Fibroblast of lung (primary cell): ENCODE measurements at regions not wholly inside any gene's neighbourhood (a gene's known extent, or its start where the extent isn't known, plus 50 kb on each side); places are given as distances from the start of the nearest gene placed in this dataset.

Experiments
- DNase-seq, 2 donors: peaks; one replicate each; pipeline versions ENCODE4 v3.0.0 to v3.0.0-alpha.2; 2010; ENCODE audit warnings: low read depth in 2 of 2
- H2AFZ ChIP-seq: 2 replicates; pipeline ENCODE4 v1.5.1; 2012; ENCODE audit warnings: low read length, control low read depth, inconsistent platforms
- H3K27ac ChIP-seq: 2 replicates; pipeline ENCODE4 v1.5.1; 2011; ENCODE audit warnings: low read length, control low read depth; ENCODE audit not compliant: insufficient read depth
- H3K27me3 ChIP-seq: 2 replicates; pipeline ENCODE4 v1.5.1; 2011; ENCODE audit warnings: mild to moderate bottlenecking, low read length; ENCODE audit not compliant: control insufficient read depth, insufficient read depth
- H3K36me3 ChIP-seq: 2 replicates; pipeline ENCODE4 v1.5.1; 2011; ENCODE audit warnings: low read length; ENCODE audit not compliant: control insufficient read depth, insufficient read depth
- H3K4me1 ChIP-seq: 2 replicates; pipeline ENCODE4 v1.5.1; 2011; ENCODE audit warnings: low read length; ENCODE audit not compliant: control insufficient read depth, insufficient read depth; ENCODE audit errors: extremely low read depth
- H3K4me2 ChIP-seq: 2 replicates; pipeline ENCODE4 v1.5.1; 2011; ENCODE audit warnings: low read length, control low read depth; ENCODE audit not compliant: insufficient read depth; ENCODE audit errors: extremely low read depth
- H3K4me3 ChIP-seq, 4 experiments: fragments of 200-600 bp in 1 of 4; sonication (generic) in 1 of 4; replicated peaks in 1 of 4; 2 replicates each; pipeline ENCODE4 v1.5.1; 2011 to 2016; ENCODE audit warnings: low read length in 4 of 4, low read depth in 3 of 4, mild to moderate bottlenecking in 3 of 4, control low read depth in 2 of 4, inconsistent platforms in 1 of 4, mixed read lengths in 1 of 4; ENCODE audit not compliant: insufficient read depth in 1 of 4; ENCODE audit errors: control extremely low read depth in 1 of 4
- H3K79me2 ChIP-seq: 2 replicates; pipeline ENCODE4 v1.5.1; 2012; ENCODE audit warnings: mild to moderate bottlenecking, low read length, inconsistent platforms; ENCODE audit not compliant: control insufficient read depth, insufficient read depth
- H3K9ac ChIP-seq: 2 replicates; pipeline ENCODE4 v1.5.1; 2011; ENCODE audit warnings: mild to moderate bottlenecking, low read length, control low read depth; ENCODE audit not compliant: insufficient read depth
- H3K9me3 ChIP-seq: 2 replicates; pipeline ENCODE4 v1.5.1; 2012; ENCODE audit warnings: low read depth, low read length; ENCODE audit not compliant: control insufficient read depth, insufficient read depth
- H4K20me1 ChIP-seq: 2 replicates; pipeline ENCODE4 v1.5.1; 2011; ENCODE audit warnings: low read length; ENCODE audit not compliant: control insufficient read depth, insufficient read depth; ENCODE audit errors: extremely low read depth
- CTCF ChIP-seq, 2 donors: IDR thresholded peaks in 1 of 2; conservative IDR thresholded peaks in 1 of 2; 1 replicate in 1 of 2; 2 replicates in 1 of 2; pipeline ENCODE4 v1.5.1; 2011 to 2012; ENCODE audit warnings: low read length in 2 of 2, control low read depth in 1 of 2, inconsistent platforms in 1 of 2, low read depth in 1 of 2, mild to moderate bottlenecking in 1 of 2
- EZH2 ChIP-seq: IDR thresholded peaks from 2 replicates; pipeline ENCODE4 v1.5.1; 2012; ENCODE audit warnings: low read length, control low read depth, mild to moderate bottlenecking; ENCODE audit errors: missing control alignments

- DNase-seq: no peak
- Histone ChIP-seq H3K27me3 (no peaks in the 10 kb centered on the region), H3K79me2 (no peaks in the 10 kb centered on the region), H4K20me1 (no peaks in the 10 kb centered on the region), H3K27ac (no peak overlapping the region), H3K4me3 (no peak overlapping the region), H2AFZ (no peak overlapping the region), H3K4me1 (no peaks in the 10 kb centered on the region), H3K4me2 (no peak overlapping the region), H3K9ac (no peak overlapping the region), H3K36me3 (no peaks in the 10 kb centered on the region), H3K9me3 (no peaks in the 10 kb centered on the region)
- TF ChIP-seq CTCF (conservative IDR thresholded peaks at IDR 0.05 in 1 of 2, IDR thresholded peaks at IDR 0.05 in 1 of 2; ENCODE audit: low read depth in 1 of 2, low read length in 2 of 2) (no peak), EZH2 (no peak)
Measured at GRCh38 chr2:198424112-198424511, 619.7 kb downstream of the PLCL1 start.

GRCh38 chr2:198417836-198418235, 613.4 kb downstream of the PLCL1 start:
- H3K9ac ChIP-seq: no peak overlapping the region
- H2AFZ ChIP-seq: no peak overlapping the region
- no peaks in the 10 kb centered on the region for H4K20me1 ChIP-seq
- no peak overlapping the region for H3K4me3 ChIP-seq
- no peaks in the 10 kb centered on the region for H3K4me1 ChIP-seq
- no peaks in the 10 kb centered on the region for H3K79me2 ChIP-seq
- DNase-seq: peak in 1 of 2 donors; percentile 9
- H3K27me3 ChIP-seq: no peaks in the 10 kb centered on the region
- H3K27ac ChIP-seq: no peak overlapping the region
- H3K9me3 ChIP-seq: no peaks in the 10 kb centered on the region
- H3K4me2 ChIP-seq: no peak overlapping the region
- TF ChIP-seq CTCF (conservative IDR thresholded peaks at IDR 0.05 in 1 of 2, IDR thresholded peaks at IDR 0.05 in 1 of 2; ENCODE audit: low read depth in 1 of 2, low read length in 2 of 2) (no peak), EZH2 (no peak)
- H3K36me3 ChIP-seq: no peaks in the 10 kb centered on the region

- H3K36me3 ChIP-seq: no peaks in the 10 kb centered on the region
- DNase-seq: no peak
- no peak for TF ChIP-seq CTCF (conservative IDR thresholded peaks at IDR 0.05 in 1 of 2, IDR thresholded peaks at IDR 0.05 in 1 of 2; ENCODE audit: low read depth in 1 of 2, low read length in 2 of 2)
- no peak for TF ChIP-seq EZH2
- H3K27me3 ChIP-seq: no peaks in the 10 kb centered on the region
- no peak overlapping the region for H3K4me2 ChIP-seq
- H3K4me3 ChIP-seq: no peak overlapping the region
- H4K20me1 ChIP-seq: no peaks in the 10 kb centered on the region
- H3K27ac ChIP-seq: no peak overlapping the region
- H3K79me2 ChIP-seq: no peaks in the 10 kb centered on the region
- H3K9ac ChIP-seq: no peak overlapping the region
- H3K4me1 ChIP-seq: no peaks in the 10 kb centered on the region
- no peak overlapping the region for H2AFZ ChIP-seq
- H3K9me3 ChIP-seq: no peaks in the 10 kb centered on the region
Measured at GRCh38 chr2:198414976-198415375, 610.6 kb downstream of the PLCL1 start.
